ENCODE measurements at regions not wholly inside any gene's neighbourhood (a gene's known extent, or its start where the extent isn't known, plus 50 kb on each side); places are given as distances from the start of the nearest gene placed in this dataset.

DNA sequence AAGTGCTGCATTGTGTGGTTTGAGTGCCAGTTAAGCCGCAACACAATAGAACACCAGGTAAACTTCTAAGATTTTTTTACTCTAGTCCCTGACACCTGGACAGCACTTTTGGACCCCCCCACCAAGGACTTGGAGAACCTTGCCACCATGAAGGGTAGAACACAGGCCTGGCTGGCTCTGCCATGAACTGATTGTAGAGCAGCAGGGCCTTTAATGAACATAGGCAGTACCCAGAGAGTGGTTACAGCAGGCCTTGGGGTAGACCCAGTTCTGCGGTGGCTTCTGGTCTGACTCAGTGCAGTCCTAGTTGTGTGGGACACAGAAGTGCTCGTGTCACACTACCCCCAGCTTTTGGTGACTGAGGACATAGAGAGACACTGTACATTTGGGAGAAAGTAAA lies 648.3 kb downstream of the PCDH19 start:
- no peaks in the 10 kb centered on the region for H3K23me2 ChIP-seq (ENCODE audit: low read depth, low read length)
- no peak for TF ChIP-seq RXRA (IDR thresholded peaks at IDR 0.05; ENCODE audit: insufficient read depth, low read depth, low read length)
- DNase-seq (ENCODE audit: low read depth in 1 of 2, low spot score in 2 of 2) (no peak), FAIRE-seq (no peak)
- H3K9ac ChIP-seq (replicated peaks in 1 of 4; ENCODE audit: extremely low read depth in 1 of 4, low read depth in 3 of 4, low read length in 3 of 4), result no peak overlapping the region
- no peak overlapping the region for H2BK120ac ChIP-seq (replicated peaks; ENCODE audit: low read depth, low read length)
- H3K4ac ChIP-seq (replicated peaks; ENCODE audit: insufficient read length, low read depth, low read length), result no peak overlapping the region
- ChIA-PET CTCF (ENCODE audit: partially characterized antibody) (no interaction called here), POLR2A (ENCODE audit: partially characterized antibody) (no interaction called here)
- H2BK12ac ChIP-seq (ENCODE audit: low read depth, low read length), result no peak overlapping the region
- no peaks in the 10 kb centered on the region for H4K20me1 ChIP-seq (replicated peaks in 1 of 2; ENCODE audit: control insufficient read depth in 1 of 2, insufficient read depth in 2 of 2, low read length in 2 of 2)
- no peak overlapping the region for H4K8ac ChIP-seq (ENCODE audit: extremely low read depth, insufficient read depth, low read length)
- H2AK5ac ChIP-seq (ENCODE audit: low read depth, low read length), result no peak overlapping the region
- H4K91ac ChIP-seq (replicated peaks; ENCODE audit: insufficient read length, low read length), result no peak overlapping the region
- 100% methylated on average over 2 of the region's 3 CpGs; no CpG with 5 or more reads in 1 of the 2 experiments for WGBS, 2 experiments (ENCODE audit: extremely low coverage in 1 of 2, insufficient coverage in 1 of 2, insufficient read length in 1 of 2, insufficient replicate concordance in 2 of 2, low coverage in 1 of 2, low lambda C conversion rate in 2 of 2, missing lambda C conversion rate in 1 of 2)
- no peak overlapping the region for H3K4me3 ChIP-seq (ENCODE audit: extremely low read depth in 1 of 4, insufficient read depth in 2 of 4, low read depth in 3 of 4, low read length in 4 of 4)
- no peak overlapping the region for H2BK5ac ChIP-seq (ENCODE audit: low read depth, low read length)
- no peak overlapping the region for H3K27ac ChIP-seq (ENCODE audit: low read depth, low read length)
- no peak overlapping the region for H3K4me2 ChIP-seq (ENCODE audit: insufficient read depth in 1 of 2, low read depth in 2 of 2, low read length in 2 of 2)
- no peaks in the 10 kb centered on the region for H3K27me3 ChIP-seq (replicated peaks in 1 of 4; ENCODE audit: control insufficient read depth in 3 of 4, extremely low read depth in 1 of 4, insufficient read depth in 3 of 4, low read length in 3 of 4)
- no peaks in the 10 kb centered on the region for H3K79me2 ChIP-seq (ENCODE audit: control insufficient read depth in 1 of 2, insufficient read depth in 2 of 2, low read length in 2 of 2)
- H2BK20ac ChIP-seq (ENCODE audit: low read length), result no peak overlapping the region
- no peak overlapping the region for H3K14ac ChIP-seq (ENCODE audit: insufficient read length)
- no peak overlapping the region for H4K5ac ChIP-seq (ENCODE audit: insufficient read length, low read depth, low read length)
- no peak overlapping the region for H3K18ac ChIP-seq (ENCODE audit: extremely low read depth, low read length)
- no peak overlapping the region for H3K56ac ChIP-seq (replicated peaks; ENCODE audit: insufficient read length, low read depth, low read length)
- H2AFZ ChIP-seq (ENCODE audit: low read length), result no peak overlapping the region
- no peaks in the 10 kb centered on the region for H3K36me3 ChIP-seq (ENCODE audit: control insufficient read depth in 2 of 4, insufficient read depth in 4 of 4, low read length in 3 of 4)
- no peak overlapping the region for H2BK15ac ChIP-seq (ENCODE audit: low read length)
- H3K9me3 ChIP-seq (ENCODE audit: insufficient read depth in 2 of 2, low read depth in 1 of 2, low read length in 1 of 2), result peaks cover 0 to 5% of the 10 kb centered on the region in 2 experiments; a peak in 2 of 4 replicates
- H3K4me1 ChIP-seq (replicated peaks in 1 of 4; ENCODE audit: control insufficient read depth in 3 of 4, insufficient read depth in 4 of 4, low read length in 3 of 4), result no peaks in the 10 kb centered on the region
- no peaks in the 10 kb centered on the region for H3K79me1 ChIP-seq (ENCODE audit: low read depth, low read length)
- H3K23ac ChIP-seq (ENCODE audit: insufficient read length), result no peak overlapping the region

All from H1 (cell line).